Liver (tissue), 3 donors: ENCODE measurements at regions not wholly inside any gene's neighbourhood (a gene's known extent, or its start where the extent isn't known, plus 50 kb on each side); places are given as distances from the start of the nearest gene placed in this dataset.

Source experiments
- ATF3 ChIP-seq: IDR thresholded peaks from 2 replicates; pipeline ENCODE4 v1.6.1; 2016; ENCODE audit warnings: antibody characterized with exemption
- CTCF ChIP-seq: fragments of 150-350 bp; IDR thresholded peaks from 2 replicates; pipeline ENCODE4 v1.5.1; 2017; ENCODE audit warnings: improper control_type of control experiment, low read depth, low read length; ENCODE audit not compliant: missing input control
- EGR1 ChIP-seq, 2 donors: IDR thresholded peaks; 2 replicates each; pipeline ENCODE4 v1.6.1; 2016 to 2018; ENCODE audit warnings: antibody characterized with exemption in 2 of 2, low read depth in 2 of 2
- FOXA1 ChIP-seq: IDR thresholded peaks from 2 replicates; pipeline ENCODE4 v1.6.1; 2016; ENCODE audit warnings: antibody characterized with exemption
- GABPA ChIP-seq, 2 donors: IDR thresholded peaks in 1 of 2; conservative IDR thresholded peaks in 1 of 2; 2 replicates each; pipeline ENCODE4 v1.6.1; 2016; ENCODE audit warnings: antibody characterized with exemption in 2 of 2, mild to moderate bottlenecking in 1 of 2, moderate library complexity in 1 of 2
- MAX ChIP-seq: IDR thresholded peaks from 2 replicates; pipeline ENCODE4 v1.6.1; 2016; ENCODE audit warnings: antibody characterized with exemption
- REST ChIP-seq: IDR thresholded peaks from 2 replicates; pipeline ENCODE4 v1.6.1; 2016; ENCODE audit warnings: antibody characterized with exemption, mild to moderate bottlenecking
- RXRA ChIP-seq, 2 donors: IDR thresholded peaks; 2 replicates each; pipeline ENCODE4 v1.6.1; 2017 to 2018; ENCODE audit warnings: antibody characterized with exemption in 2 of 2, mild to moderate bottlenecking in 1 of 2
- SP1 ChIP-seq: IDR thresholded peaks from 2 replicates; pipeline ENCODE4 v1.6.1; 2018; ENCODE audit warnings: antibody characterized with exemption, mild to moderate bottlenecking
- TAF1 ChIP-seq: conservative IDR thresholded peaks from 2 replicates; pipeline ENCODE4 v1.6.1; 2016; ENCODE audit warnings: antibody characterized with exemption, mild to moderate bottlenecking
- YY1 ChIP-seq: IDR thresholded peaks from 2 replicates; pipeline ENCODE4 v1.6.1; 2016; ENCODE audit warnings: antibody characterized with exemption, mild to moderate bottlenecking
- ZBTB33 ChIP-seq: IDR thresholded peaks from 2 replicates; pipeline ENCODE4 v1.6.1; 2016; ENCODE audit warnings: antibody characterized with exemption
- donor health status: healthy.
- donor health status: healthy.

GRCh38 chr6:40966860-40967259 lies 72.2 kb downstream of the UNC5CL start:
- TF ChIP-seq YY1 (no peak), CTCF (no peak), TAF1 (no peak), MAX (no peak), GABPA (IDR thresholded peaks at IDR 0.05 in 1 of 2, conservative IDR thresholded peaks at IDR 0.05 in 1 of 2) (no peak), RXRA (IDR thresholded peaks at IDR 0.05) (no peak), SP1 (no peak), REST (no peak), ZBTB33 (no peak), FOXA1 (no peak), EGR1 (IDR thresholded peaks at IDR 0.05; ENCODE audit: low read depth in 2 of 2) (no peak), ATF3 (no peak)
